ENCODE measurements at regions not wholly inside any gene's neighbourhood (a gene's known extent, or its start where the extent isn't known, plus 50 kb on each side); places are given as distances from the start of the nearest gene placed in this dataset.

- H3K4me1 ChIP-seq (ENCODE audit: control insufficient read depth in 1 of 2, insufficient read depth in 2 of 2, low read length in 2 of 2): no peaks in the 10 kb centered on the region
- DNase-seq (ENCODE audit: low read depth, low spot score): no peak
- no peaks in the 10 kb centered on the region for H3K9me3 ChIP-seq (ENCODE audit: control insufficient read depth in 1 of 2, insufficient read depth in 1 of 2, low read depth in 1 of 2, low read length in 2 of 2)
- ChIA-PET RAD21 (ENCODE audit: low non-redundant PET in 1 of 2, low total read pairs in 2 of 2, uncharacterized antibody in 2 of 2, unreplicated experiment in 2 of 2) (no interaction called here), POLR2A (no interaction called here), CTCF (no interaction called here)
- TF ChIP-seq YY1 (IDR thresholded peaks at IDR 0.05; ENCODE audit: extremely low read depth, insufficient replicate concordance, low read depth, low read length): no peak
- TF ChIP-seq MAX (IDR thresholded peaks at IDR 0.05): no peak
- no peak for TF ChIP-seq ZBTB33 (IDR thresholded peaks at IDR 0.05; ENCODE audit: extremely low read depth, insufficient replicate concordance, low read length)
- H3K4me2 ChIP-seq (ENCODE audit: low read length): no peak overlapping the region
- no peak for ATAC-seq
- no peaks in the 10 kb centered on the region for H3K27me3 ChIP-seq (ENCODE audit: insufficient read depth, low read length)
- no peak overlapping the region for H3K9ac ChIP-seq (ENCODE audit: low read length)
- no TSS peak for BruUV-seq (replicated peaks)
- intact Hi-C loops (cut with micrococcal nuclease): no loop called here
- no peaks in the 10 kb centered on the region for H4K20me1 ChIP-seq (ENCODE audit: insufficient read depth)
- H3K4me3 ChIP-seq (replicated peaks in 1 of 2; ENCODE audit: low read depth in 1 of 2, low read length in 2 of 2): no peak overlapping the region
- no peak overlapping the region for H3K27ac ChIP-seq (ENCODE audit: low read depth, low read length)
- H3K79me2 ChIP-seq (ENCODE audit: insufficient read depth, low read length): no peaks in the 10 kb centered on the region
- H3K9me2 ChIP-seq (ENCODE audit: insufficient read depth): no peaks in the 10 kb centered on the region
- H2AFZ ChIP-seq (ENCODE audit: low read depth, low read length, poor library complexity, severe bottlenecking): no peak overlapping the region
- H3K36me3 ChIP-seq (ENCODE audit: control insufficient read depth in 1 of 2, insufficient read depth in 2 of 2, low read length in 2 of 2): no peaks in the 10 kb centered on the region
These were observed 336.0 kb upstream of the ZFHX3 start for GRCh38 chr16:73383988-73384365.

GRCh38 chr16:73383195-73383987 is 335.5 kb upstream of the ZFHX3 start:
- ChIA-PET RAD21 (ENCODE audit: low non-redundant PET in 1 of 2, low total read pairs in 2 of 2, uncharacterized antibody in 2 of 2, unreplicated experiment in 2 of 2) (no interaction called here), POLR2A (no interaction called here), CTCF (no interaction called here)
- no peaks in the 10 kb centered on the region for H3K9me3 ChIP-seq (ENCODE audit: control insufficient read depth in 1 of 2, insufficient read depth in 1 of 2, low read depth in 1 of 2, low read length in 2 of 2)
- no TSS peak for BruUV-seq (replicated peaks)
- no peaks in the 10 kb centered on the region for H4K20me1 ChIP-seq (ENCODE audit: insufficient read depth)
- no peaks in the 10 kb centered on the region for H3K79me2 ChIP-seq (ENCODE audit: insufficient read depth, low read length)
- no peaks in the 10 kb centered on the region for H3K36me3 ChIP-seq (ENCODE audit: control insufficient read depth in 1 of 2, insufficient read depth in 2 of 2, low read length in 2 of 2)
- DNase-seq (ENCODE audit: low read depth, low spot score) (no peak), ATAC-seq (no peak)
- no peak for TF ChIP-seq CBX3 (IDR thresholded peaks at IDR 0.05; ENCODE audit: low read depth)
- no peak for TF ChIP-seq FOSL1 (IDR thresholded peaks at IDR 0.05; ENCODE audit: low read depth)
- TF ChIP-seq SIN3A (IDR thresholded peaks at IDR 0.05; ENCODE audit: low read depth): no peak
- TF ChIP-seq SP1 (IDR thresholded peaks at IDR 0.05; ENCODE audit: low read depth): no peak
- no peak for TF ChIP-seq RAD21 (IDR thresholded peaks at IDR 0.05; ENCODE audit: low read depth)
- no peak for TF ChIP-seq JUND (IDR thresholded peaks at IDR 0.05)
- TF ChIP-seq MAX (IDR thresholded peaks at IDR 0.05): no peak
- TF ChIP-seq TCF7L2 (IDR thresholded peaks at IDR 0.05; ENCODE audit: borderline replicate concordance, extremely low read depth, insufficient read depth, insufficient read length): no peak
- TF ChIP-seq EZH2phosphoT487 (IDR thresholded peaks at IDR 0.05; ENCODE audit: borderline replicate concordance): no peak
- no peak for TF ChIP-seq CTCF (IDR thresholded peaks at IDR 0.05 in 2 of 3, conservative IDR thresholded peaks at IDR 0.05 in 1 of 3; ENCODE audit: borderline replicate concordance in 1 of 3, insufficient read depth in 1 of 3, low read depth in 2 of 3, low read length in 2 of 3)
- no peaks in the 10 kb centered on the region for H3K4me1 ChIP-seq (ENCODE audit: control insufficient read depth in 1 of 2, insufficient read depth in 2 of 2, low read length in 2 of 2)
- no peaks in the 10 kb centered on the region for H3K27me3 ChIP-seq (ENCODE audit: insufficient read depth, low read length)
- no peak overlapping the region for H3K4me3 ChIP-seq (replicated peaks in 1 of 2; ENCODE audit: low read depth in 1 of 2, low read length in 2 of 2)
- H3K9ac ChIP-seq (ENCODE audit: low read length): no peak overlapping the region
- H2AFZ ChIP-seq (ENCODE audit: low read depth, low read length, poor library complexity, severe bottlenecking): no peak overlapping the region
- H3K4me2 ChIP-seq (ENCODE audit: low read length): no peak overlapping the region
- H3K27ac ChIP-seq (ENCODE audit: low read depth, low read length): no peak overlapping the region
- intact Hi-C loops (cut with micrococcal nuclease): no loop called here
- no peaks in the 10 kb centered on the region for H3K9me2 ChIP-seq (ENCODE audit: insufficient read depth)
